Forelimb muscle (tissue), 1 donor: ENCODE measurements at regions not wholly inside any gene's neighbourhood (a gene's known extent, or its start where the extent isn't known, plus 50 kb on each side); places are given as distances from the start of the nearest gene placed in this dataset.

Source experiments
- DNase-seq: peaks from one replicate; pipeline ENCODE4 v3.0.0-alpha.2; 2013; ENCODE audit warnings: low read depth

DNA sequence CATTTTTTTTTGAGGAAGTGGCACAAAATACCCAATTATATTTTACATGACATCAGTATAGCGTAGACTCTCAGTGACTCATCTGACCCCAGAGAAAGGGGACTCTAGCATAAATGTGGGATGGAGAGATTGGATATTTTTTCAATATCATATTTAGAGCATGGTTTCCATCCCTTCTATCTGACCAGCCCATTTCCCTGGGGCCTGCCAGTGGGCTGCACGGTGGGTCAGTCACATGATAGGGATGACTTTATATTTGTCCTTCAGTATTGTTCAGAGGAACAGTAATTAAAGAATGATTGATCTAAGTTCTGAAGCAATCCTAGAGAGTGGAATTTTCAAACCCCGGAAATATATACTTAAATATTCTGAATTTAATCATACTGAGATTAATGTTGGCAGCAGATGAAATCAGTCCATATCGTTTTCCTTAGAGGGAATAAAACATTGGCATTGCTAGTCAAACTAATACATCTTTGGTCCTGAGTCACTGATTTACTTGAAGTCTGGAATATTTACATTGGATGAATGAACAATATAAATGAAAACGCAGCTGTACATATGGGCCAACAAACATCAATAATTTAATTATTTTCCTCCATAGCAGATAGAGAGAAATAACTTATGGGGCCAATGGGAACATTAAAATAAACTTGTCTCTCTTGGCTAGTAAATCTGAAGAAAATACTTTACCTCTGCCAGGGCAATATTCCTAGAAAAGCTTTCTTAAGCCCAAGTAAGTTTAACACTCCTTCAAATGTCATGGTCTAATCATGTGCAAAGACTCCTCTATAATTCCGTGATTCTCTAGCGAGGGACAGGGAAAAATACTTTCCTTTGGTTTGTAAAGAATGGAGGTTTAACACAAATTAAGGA lies 563.6 kb upstream of the PKDCC start:
- DNase-seq = peak; percentile 67

DNA sequence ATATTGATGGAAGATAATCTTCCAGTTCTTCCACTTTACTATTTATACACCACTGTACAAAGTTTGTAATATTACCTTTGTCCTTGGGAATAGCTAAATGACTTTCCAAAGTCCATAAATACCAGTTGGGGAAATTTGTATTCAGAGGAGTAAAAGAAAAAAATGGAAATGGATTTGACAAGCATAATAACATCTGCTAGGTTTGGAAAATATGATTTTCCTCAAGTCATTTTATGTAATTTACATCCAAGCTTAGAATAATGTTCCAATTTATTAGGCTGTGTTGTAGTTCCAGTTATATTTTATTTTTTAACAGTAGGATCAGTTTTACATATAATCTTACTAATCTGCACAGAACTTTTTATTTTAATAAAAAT lies 563.0 kb upstream of the PKDCC start:
- peak; percentile 61 for DNase-seq

DNA sequence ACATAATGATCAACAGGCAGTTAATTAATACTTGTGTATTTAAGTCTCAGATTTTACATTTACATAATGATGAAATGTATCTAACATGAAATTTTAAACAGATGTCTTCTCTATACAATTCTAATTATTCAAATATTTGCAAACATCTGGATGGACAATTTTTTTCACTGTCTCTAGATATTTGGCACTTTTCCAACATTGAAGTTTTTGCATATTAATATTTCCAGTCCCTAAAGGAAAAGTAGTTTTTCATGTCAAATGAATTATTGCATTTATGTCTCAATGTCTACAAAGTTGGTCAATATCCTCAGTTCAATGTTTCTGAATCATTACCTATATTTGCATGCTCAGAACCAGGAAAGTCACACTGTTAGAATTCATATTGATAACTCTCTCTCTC lies 560.9 kb upstream of the PKDCC start:
- no peak for DNase-seq

DNA sequence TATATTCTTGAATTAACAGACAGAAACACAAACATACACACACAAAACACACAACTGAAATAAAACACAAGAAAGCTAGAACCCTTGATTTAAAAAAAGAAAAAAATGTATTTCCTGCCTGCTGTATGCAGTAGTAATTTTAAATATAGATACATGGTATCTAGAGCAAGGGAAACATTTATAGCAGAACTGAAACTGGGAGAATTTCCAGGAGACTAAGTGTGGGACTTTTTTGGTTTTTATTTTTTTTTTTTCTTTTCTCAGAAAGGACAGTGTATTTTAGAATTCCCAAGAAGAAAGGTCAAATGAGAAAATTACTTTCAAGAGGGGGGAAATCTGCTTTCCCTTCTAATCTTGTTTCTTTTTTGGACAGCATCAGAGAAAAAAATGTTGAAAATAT lies 558.9 kb upstream of the PKDCC start:
- no peak for DNase-seq

DNA sequence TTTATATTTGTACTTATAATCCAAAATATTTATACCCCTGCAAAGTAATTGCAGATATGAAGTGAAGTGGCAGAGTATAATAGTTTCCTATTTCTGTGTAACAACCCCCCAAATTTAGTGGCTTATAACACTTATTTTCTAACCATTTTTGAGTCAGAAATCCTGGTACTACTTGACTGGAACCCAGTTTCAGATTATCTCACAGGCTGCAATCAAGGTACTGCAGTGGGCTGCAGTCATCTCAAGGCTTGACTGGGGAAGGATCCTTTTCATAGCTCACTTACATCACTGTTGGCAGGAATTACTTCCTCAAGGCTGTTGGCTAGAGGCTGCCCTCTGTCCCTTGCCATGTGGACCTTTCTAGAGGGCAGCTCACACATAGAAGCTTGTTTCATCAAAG lies 558.2 kb upstream of the PKDCC start:
- no peak for DNase-seq

DNA sequence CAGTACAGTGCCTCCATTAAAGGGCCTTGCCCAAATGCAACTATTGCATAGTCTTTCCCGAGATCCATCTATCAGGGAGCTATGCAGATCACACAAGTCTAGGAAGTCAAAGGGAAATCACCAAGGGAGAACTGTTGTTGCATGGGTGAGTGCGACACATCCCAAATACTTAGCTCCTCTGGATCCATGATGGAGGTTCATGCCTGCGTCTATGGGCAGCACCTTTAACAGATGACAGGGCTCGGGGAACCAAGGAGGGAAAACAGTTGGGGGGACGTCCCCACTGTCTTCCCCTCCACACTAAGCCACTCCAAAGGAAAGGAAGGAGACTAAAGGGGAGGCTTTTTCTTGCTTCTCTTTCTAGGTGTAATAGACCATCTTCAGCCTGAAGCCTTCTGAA lies 552.8 kb upstream of the PKDCC start:
- DNase-seq = no peak

DNA sequence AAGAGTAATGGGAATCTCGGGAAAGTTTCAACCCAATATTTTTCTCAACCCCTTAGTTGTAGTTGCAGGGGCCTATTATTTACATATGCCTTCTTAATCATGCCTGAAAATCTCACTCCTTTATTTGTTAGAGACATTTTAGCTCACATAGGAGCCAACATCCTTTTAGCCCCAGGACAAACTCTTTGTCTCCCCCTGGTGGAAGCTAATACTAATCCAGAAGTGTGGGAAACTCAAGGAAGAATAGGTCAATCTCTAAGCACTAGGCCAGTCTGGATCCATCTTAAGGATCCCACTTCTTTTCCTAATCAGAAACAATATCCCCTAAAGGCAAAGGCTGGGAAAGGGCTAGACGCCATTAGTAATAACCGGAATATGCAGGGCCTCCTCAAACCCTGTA lies 550.9 kb upstream of the PKDCC start:
- DNase-seq = no peak

DNA sequence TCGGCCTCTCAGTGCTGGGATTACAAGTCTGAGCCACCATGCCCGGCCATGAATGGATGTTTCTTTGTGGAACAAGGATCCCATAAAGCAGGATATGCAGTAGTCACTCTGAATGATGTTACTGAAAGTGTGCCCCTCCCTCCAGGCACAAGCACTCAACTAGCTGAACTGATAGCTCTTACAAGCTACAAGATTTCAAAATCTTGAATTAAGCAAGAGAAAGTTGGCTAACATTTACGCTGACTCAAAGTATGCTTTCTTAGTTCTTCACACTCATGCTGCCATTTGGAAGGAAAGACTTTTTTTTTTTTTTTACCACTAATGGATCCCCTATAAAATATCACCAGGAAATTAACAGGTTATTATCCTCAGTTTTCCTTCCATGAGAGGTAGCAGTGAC lies 549.0 kb upstream of the PKDCC start:
- no peak for DNase-seq

DNA sequence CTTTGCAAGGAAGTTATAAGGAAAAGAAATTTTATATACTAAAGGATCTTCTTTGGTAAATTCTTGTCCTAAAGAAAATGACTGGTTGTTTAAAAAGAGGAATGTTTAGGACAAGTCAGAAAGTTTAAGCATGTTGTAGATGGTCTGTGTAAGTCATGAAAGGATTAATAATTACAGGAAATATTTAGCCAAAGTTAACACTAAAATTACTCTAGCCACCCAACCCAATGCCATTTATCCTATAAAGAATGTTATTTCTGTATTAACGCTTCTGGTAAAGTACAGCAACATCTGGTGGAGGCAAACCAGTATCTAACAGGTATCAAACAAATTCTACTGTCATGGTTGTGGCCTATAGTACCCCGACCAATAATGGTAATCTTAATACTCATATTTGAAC lies 546.9 kb upstream of the PKDCC start:
- DNase-seq = no peak

DNA sequence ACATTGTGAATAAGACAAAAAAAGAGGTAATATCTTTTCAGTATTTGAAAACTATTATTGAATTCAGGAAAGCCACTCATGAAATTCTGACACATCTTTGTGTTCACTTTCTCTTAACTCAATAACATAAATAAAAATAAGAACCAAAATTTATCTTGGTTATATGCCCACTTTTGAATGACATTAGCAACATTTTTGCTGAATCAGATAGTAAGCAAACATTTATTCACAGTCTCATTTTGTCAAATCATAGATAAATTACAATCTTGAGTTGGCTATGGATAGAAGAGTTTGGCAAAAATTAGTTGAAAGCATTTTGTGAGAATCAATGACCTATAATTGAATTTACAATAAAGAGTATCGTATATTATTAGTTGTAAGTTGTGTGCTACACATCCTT lies 545.1 kb upstream of the PKDCC start:
- no peak for DNase-seq

DNA sequence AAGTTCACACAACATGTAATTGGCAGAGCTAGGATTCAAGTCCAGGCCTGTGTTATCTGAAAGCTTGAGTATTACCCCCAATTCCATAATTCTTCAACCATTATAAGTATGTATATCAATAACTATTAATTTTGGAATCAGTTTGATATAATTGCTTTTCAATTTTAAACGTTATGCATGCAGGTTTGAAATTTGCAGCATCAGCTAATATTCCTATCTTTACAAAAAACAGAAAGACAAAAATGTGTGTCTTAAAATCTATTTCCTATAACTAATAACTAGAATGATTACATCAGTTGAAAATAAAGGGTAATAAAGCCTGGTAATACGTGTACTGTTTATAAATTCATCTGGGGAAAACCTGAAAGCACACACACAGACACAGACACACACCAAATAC lies 543.3 kb upstream of the PKDCC start:
- DNase-seq = no peak

DNA sequence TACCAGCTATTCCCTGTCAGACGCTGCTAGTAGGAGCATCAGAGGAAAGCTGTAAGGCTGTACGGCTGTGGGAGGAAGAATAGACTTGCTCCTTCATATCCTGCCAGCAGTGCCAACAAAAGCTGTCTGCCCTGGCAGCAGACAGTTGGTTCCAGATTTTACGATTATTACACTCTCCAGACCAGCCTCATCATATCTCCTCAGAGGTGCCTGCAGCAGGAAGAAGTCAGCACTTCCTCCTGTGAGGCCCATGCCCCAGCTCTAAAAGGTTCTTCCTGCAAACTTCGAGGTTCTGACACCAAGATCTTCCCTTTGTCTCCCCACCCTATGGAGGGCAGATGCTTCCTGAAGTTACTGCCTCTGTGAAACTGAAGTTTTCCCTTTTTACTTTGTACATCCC lies 537.7 kb upstream of the PKDCC start:
- no peak for DNase-seq

DNA sequence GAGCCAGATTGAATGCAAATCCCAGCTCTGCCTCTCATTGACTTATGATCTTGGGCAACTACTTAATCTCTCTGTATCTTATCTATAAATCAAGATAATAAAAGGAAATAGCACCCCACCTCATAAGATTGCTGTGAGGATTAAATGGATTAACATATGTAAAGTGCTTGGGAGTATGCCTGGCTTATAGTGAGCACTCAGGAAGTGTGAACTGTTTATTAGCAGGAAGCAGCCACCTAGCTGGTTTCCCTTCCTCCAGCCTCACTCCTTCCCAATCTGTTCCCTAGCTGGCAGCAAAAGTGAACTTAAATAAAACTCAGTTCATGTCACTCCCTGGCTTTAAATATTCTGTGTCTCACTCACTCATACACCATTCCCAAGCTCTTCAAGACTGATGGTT lies 526.6 kb upstream of the PKDCC start:
- DNase-seq = no peak

DNA sequence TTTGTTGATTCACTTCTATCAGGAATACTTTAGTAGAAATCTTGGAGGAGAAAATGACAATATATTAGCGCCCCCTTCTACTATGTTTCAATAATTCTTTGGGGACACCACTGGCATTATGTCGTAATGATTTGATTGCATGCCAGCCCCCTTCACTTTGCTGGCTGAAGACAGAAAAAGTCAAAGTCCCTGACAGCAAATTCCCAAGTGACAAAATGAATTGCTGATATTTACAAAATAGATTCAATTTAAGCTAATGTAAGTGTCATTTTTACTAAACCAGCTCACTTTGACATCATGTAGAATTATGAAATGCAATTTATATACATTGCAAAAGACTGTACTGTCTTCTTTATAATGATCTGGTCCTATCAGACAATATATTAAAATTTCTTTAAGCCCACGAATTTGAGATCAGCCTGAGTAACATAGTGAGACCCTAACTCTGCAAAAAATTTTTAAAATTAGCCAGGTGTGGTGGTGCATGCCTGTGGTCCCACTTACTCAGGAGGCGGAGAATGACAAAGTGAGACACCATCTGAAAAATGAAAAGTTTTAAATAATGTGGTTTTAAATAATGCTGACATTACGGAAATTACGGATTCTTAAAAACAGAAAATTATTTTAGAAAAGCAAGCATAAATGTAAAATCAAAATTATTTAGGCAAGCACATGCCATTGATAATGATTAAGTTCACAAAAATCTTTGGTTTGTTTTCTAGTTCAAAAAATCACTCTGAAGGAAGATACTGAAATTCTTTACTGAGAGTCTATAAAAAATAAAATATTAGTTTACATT lies 520.1 kb upstream of the PKDCC start:
- DNase-seq = no peak

DNA sequence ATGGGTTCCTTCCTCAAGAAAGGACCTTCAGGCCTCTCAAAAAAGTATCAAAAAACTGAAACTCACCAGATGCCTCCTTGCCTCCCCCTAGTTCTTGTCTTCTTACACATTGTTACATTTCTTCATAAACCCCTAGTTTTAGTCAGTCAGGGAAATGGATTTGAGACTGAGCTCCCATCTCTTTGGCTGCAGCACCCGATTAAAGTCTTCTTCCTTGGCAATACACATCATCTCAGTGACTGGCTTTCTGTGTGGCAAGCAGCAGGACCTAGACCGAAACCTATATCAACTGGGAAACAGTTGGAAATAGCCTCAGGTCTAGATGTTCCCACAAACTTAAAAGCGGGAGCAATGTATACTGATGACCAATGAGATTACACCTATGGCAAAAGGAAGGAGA lies 512.2 kb upstream of the PKDCC start:
- DNase-seq = no peak

DNA sequence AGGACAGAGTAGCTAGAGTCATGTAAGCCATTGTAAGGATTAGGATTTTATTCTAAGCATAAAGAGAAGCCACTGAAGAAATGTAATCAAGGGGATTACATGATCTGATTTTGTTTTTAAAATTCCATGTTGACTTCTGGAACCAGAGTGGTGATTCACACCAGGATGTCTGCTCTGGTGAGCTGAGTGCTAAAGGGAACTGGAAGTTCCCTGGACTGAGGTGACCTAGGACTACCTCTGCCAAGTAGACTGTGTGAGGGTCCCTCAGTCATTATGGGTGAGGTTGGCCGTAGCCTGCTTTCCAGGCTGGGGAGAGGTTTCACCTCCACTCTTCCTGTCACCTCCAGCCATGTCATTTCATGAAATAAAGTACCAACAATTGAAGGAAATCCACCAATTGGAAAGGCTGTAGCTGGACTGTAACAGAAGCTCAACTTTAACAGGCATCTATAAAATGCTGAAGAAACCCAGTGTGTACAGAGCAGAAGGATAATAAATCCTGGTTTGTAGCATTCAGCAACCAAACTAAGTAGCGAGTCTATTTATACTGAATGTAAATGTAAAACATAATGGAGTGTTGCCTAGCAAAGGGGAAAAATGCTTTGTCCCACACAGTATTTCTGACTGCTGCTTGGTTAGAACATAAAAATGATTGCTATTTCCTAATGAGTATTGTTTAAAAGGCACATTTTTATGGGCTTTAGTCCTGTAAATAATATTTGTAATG lies 507.4 kb upstream of the PKDCC start:
- no peak for DNase-seq

DNA sequence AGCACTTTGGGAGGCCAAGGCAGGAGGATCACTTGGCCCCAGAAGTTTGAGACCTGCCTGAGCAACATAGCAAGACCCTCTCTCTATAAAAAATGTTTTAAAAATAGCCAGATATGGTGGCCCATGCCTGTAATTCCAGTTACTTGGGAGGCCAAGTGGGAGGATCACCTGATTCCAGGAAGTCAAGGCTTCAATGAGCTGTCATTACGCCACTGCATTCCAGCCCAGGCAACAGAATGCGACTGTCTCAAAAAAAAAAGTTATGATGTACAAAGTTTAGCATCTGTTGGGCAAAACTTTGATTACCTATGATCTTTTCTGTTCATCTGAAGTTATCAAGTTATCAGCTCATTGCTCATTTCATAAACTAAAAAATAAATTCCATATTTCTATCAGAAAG lies 504.1 kb upstream of the PKDCC start:
- no peak for DNase-seq

DNA sequence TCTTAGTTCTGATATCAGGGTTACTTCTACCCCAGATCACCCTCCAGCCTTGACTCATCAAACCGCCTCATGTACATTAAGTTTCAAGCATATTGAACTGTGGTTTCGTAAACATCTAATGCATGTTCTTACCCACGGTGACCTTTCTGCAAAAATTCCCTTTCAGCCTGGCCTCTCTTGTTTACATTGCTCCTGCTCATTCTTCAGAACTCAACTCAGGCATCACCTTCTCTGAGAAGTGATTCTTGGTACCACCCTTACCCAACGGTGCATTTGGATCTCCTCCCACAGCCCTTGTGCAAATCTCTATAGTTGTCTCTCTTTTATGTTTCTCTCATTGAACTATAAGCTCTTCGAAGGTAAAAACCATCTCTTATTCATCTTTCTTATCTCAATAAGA lies 503.1 kb upstream of the PKDCC start:
- no peak for DNase-seq

DNA sequence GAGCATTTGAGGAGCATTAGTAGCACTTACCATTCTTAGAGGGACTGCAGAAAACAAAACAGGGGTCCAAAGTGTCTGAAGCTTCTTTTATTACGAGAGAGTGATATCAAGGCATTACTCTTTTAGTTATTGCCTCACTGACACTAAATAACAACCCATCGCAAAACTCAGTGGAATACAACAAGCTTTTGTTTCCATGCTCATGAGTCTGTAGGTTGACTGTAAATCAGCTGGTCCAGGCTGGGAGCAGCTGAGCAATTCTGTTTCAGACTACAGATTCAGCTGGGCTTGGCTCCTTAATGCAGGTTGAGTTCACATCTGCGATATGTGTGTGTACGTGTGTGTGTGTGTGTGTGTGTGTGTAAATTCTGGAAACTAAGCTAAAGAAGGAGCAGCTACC lies 501.8 kb upstream of the PKDCC start:
- no peak for DNase-seq

DNA sequence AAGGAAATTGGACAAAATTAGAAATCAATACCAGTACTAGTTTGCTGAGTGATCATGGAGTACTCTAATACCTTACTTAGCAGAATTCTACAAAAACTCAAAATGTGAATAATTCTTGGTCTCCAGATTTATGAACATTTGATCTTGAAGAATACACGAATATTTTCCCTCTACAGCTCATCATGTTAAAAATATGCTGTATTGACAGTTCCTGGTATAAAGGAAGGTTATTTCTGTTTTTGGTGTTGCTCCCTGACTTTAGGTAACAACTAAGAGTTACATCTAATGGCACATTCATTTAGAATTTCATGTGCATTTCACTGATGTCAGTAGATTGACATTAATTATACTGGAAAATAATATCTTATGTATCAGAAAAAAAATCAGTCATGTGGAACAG lies 479.2 kb upstream of the PKDCC start:
- no peak for DNase-seq

DNA sequence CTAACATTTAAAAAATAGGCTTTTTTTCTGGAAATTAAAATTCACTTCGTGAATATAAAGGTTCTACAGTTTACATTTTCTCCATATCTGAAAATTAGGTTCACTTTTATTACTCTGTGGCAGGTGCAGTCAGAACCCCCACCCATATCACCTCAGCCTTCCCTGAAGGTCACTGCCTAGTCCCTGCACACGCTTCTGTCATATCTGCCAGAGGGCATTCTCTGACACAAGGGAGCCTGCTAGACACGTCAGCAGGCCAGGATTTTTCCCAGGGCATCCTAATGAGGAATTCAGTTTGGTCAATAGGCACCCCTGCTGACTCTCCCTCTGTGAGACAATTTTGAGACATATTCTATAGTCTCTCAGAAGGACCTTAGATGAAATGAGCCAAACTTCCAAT lies 475.7 kb upstream of the PKDCC start:
- no peak for DNase-seq

DNA sequence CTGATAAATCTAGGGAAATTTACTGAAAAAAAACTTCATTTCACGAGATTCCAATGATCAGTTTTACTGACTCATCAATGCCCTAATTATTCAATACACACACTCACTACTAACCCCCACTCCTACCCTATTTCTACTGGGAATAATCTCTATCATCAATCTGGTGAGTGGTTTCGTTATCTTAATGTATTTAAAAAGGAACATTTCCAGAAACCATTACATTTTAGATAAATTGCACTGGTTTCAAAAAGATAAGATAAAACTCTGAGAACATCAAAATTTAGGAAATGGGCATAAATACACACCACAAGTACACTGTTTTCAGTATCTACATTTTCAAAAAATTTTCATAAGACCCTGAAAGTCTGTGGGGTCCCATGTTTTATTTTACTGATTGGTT lies 471.4 kb upstream of the PKDCC start:
- DNase-seq = no peak

DNA sequence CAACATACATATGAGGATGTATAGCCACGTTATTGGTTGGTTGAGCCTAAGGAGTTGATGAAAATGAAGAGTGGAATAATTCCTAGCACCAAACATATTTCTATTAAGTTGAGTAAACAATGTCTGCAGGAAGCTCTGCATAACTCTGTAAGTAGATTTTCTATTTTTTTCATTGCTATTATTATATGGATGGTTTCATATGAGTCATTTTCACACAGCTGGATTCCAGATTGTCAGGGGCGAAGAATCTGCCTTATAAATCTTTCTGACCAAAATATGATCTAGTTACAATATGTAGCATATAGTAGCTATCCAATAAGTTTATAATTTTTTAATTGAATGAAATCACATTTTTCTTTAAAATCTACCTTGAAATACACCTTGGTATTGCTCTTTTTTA lies 468.0 kb upstream of the PKDCC start:
- DNase-seq = no peak
